IMR-90 (cell line): ENCODE measurements at regions not wholly inside any gene's neighbourhood (a gene's known extent, or its start where the extent isn't known, plus 50 kb on each side); places are given as distances from the start of the nearest gene placed in this dataset.

ENCODE experiments used
- ATAC-seq: fragments of 200-7000 bp; cut with Tn5 transposase; 2 replicates; pipeline ENCODE4 v1.9.1; 2020; ENCODE audit warnings: low read depth, mild to moderate bottlenecking, moderate library complexity
- BruUV-seq: library from RNA; stranded (reverse); fragments of 400-500 nt; replicated peaks from 2 replicates; lab custom pipeline; 2021; lab: Mats Ljungman, UMichigan
- CTCF ChIA-PET: fragments of 300-600 bp; formaldehyde crosslinking; extraction: SDS; loops from one replicate; lab custom pipeline; 2021; ENCODE audit warnings: antibody characterized with exemption; lab: Yijun Ruan, JAX
- POLR2A ChIA-PET: fragments of 300-600 bp; sonication (Branson Sonifier 250); formaldehyde crosslinking; loops from one replicate; lab custom pipeline; 2022; ENCODE audit warnings: antibody characterized with exemption; ENCODE audit not compliant: unreplicated experiment; lab: Charles Lee
- DNase-seq: peaks from one replicate; pipeline ENCODE4 v3.0.0; 2013
- H2AFZ ChIP-seq: replicated peaks from 2 replicates; pipeline ENCODE3; 2013; ENCODE audit warnings: low read length, mild to moderate bottlenecking; ENCODE audit not compliant: poor library complexity
- H2AK5ac ChIP-seq: 2 replicates; pipeline ENCODE4 v1.6.1; 2013; ENCODE audit warnings: low read depth, low read length, inconsistent platforms
- H2AK9ac ChIP-seq: replicated peaks from 2 replicates; pipeline ENCODE3; 2013; ENCODE audit warnings: mild to moderate bottlenecking, low read depth, low read length, moderate library complexity; ENCODE audit not compliant: poor library complexity
- H2BK120ac ChIP-seq: 2 replicates; pipeline ENCODE4 v1.6.1; 2013; ENCODE audit warnings: low read depth, low read length, inconsistent platforms
- H2BK15ac ChIP-seq: 3 replicates; pipeline ENCODE4 v1.6.1; 2013; ENCODE audit warnings: low read depth, low read length, inconsistent platforms
- H2BK20ac ChIP-seq: 2 replicates; pipeline ENCODE4 v1.6.1; 2013; ENCODE audit warnings: low read depth, mild to moderate bottlenecking, inconsistent platforms, low read length, moderate library complexity
- H2BK5ac ChIP-seq: 2 replicates; pipeline ENCODE4 v1.6.1; 2013; ENCODE audit warnings: mild to moderate bottlenecking, low read depth, low read length, inconsistent platforms; ENCODE audit not compliant: poor library complexity, severe bottlenecking
- H3K14ac ChIP-seq: replicated peaks from 2 replicates; pipeline ENCODE4 v1.6.1; 2013; ENCODE audit warnings: low read depth, low read length, inconsistent platforms
- H3K18ac ChIP-seq: 2 replicates; pipeline ENCODE4 v1.6.1; 2013; ENCODE audit warnings: low read depth, low read length, control low read depth
- H3K23ac ChIP-seq: 2 replicates; pipeline ENCODE4 v1.6.1; 2013; ENCODE audit warnings: low read depth, low read length, inconsistent platforms
- H3K27ac ChIP-seq: 2 replicates; pipeline ENCODE4 v1.5.1; 2013; ENCODE audit warnings: mild to moderate bottlenecking, control low read depth, low read length; ENCODE audit not compliant: insufficient read depth
- H3K27me3 ChIP-seq: 2 replicates; pipeline ENCODE4 v1.6.1; 2013; ENCODE audit warnings: low read length; ENCODE audit not compliant: control insufficient read depth, insufficient read depth
- H3K36me3 ChIP-seq: 2 replicates; pipeline ENCODE4 v1.6.1; 2013; ENCODE audit warnings: low read length, mixed read lengths; ENCODE audit not compliant: control insufficient read depth, insufficient read depth
- H3K4ac ChIP-seq: 2 replicates; pipeline ENCODE4 v1.6.1; 2013; ENCODE audit warnings: low read depth, low read length, inconsistent platforms
- H3K4me1 ChIP-seq: 2 replicates; pipeline ENCODE4 v1.6.1; 2013; ENCODE audit warnings: low read length, mixed read lengths; ENCODE audit not compliant: control insufficient read depth, insufficient read depth
- H3K4me2 ChIP-seq: 2 replicates; pipeline ENCODE4 v1.6.1; 2013; ENCODE audit warnings: low read depth, mild to moderate bottlenecking, control low read depth, low read length, moderate library complexity
- H3K4me3 ChIP-seq: 2 replicates; pipeline ENCODE4 v1.5.1; 2013; ENCODE audit warnings: low read depth, mild to moderate bottlenecking, control low read depth, low read length, moderate library complexity; ENCODE audit not compliant: insufficient read depth
- H3K56ac ChIP-seq: 2 replicates; pipeline ENCODE4 v1.6.1; 2013; ENCODE audit warnings: low read length, inconsistent platforms; ENCODE audit not compliant: insufficient read depth; ENCODE audit errors: extremely low read depth
- H3K79me1 ChIP-seq, 2 experiments: 2 replicates each; pipeline ENCODE4 v1.6.1; 2013; ENCODE audit warnings: low read length in 2 of 2, inconsistent platforms in 1 of 2, low read depth in 1 of 2
- H3K9ac ChIP-seq: 2 replicates; pipeline ENCODE4 v1.6.1; 2013; ENCODE audit warnings: low read depth, low read length, control low read depth
- H3K9me1 ChIP-seq: 2 replicates; pipeline ENCODE4 v1.6.1; 2013; ENCODE audit warnings: low read length, inconsistent platforms; ENCODE audit not compliant: insufficient read depth
- H3K9me3 ChIP-seq: 2 replicates; pipeline ENCODE4 v1.6.1; 2013; ENCODE audit warnings: low read length; ENCODE audit not compliant: control insufficient read depth, insufficient read depth
- H4K20me1 ChIP-seq: 2 replicates; pipeline ENCODE4 v1.6.1; 2013; ENCODE audit warnings: low read length, inconsistent platforms; ENCODE audit not compliant: insufficient read depth
- H4K5ac ChIP-seq: 2 replicates; pipeline ENCODE4 v1.6.1; 2013; ENCODE audit warnings: mild to moderate bottlenecking, low read depth, low read length, control low read depth
- H4K8ac ChIP-seq, 2 experiments: 2 replicates each; pipeline ENCODE4 v1.6.1; 2013; ENCODE audit warnings: low read depth in 2 of 2, low read length in 2 of 2, control low read depth in 1 of 2, inconsistent platforms in 1 of 2
- H4K91ac ChIP-seq: 2 replicates; pipeline ENCODE4 v1.6.1; 2013; ENCODE audit warnings: low read depth, low read length, inconsistent platforms; ENCODE audit not compliant: insufficient read depth
- BHLHE40 ChIP-seq: fragments of 150-350 bp; IDR thresholded peaks from 2 replicates; pipeline ENCODE4 v1.6.1; 2016; ENCODE audit warnings: mild to moderate bottlenecking, low read depth, low read length
- CEBPB ChIP-seq: IDR thresholded peaks from 2 replicates; pipeline ENCODE4 v1.6.1; 2012; ENCODE audit warnings: low read depth, low read length, improper control_type of control experiment
- CHD1 ChIP-seq: IDR thresholded peaks from 2 replicates; pipeline ENCODE4 v1.6.1; 2012; ENCODE audit warnings: low read depth, low read length, improper control_type of control experiment
- FOS ChIP-seq: fragments of 150-350 bp; IDR thresholded peaks from 2 replicates; pipeline ENCODE4 v1.6.1; 2016; ENCODE audit warnings: low read depth, low read length
- MAFK ChIP-seq: IDR thresholded peaks from 2 replicates; pipeline ENCODE4 v1.6.1; 2012; ENCODE audit warnings: low read depth, low read length, improper control_type of control experiment
- MAZ ChIP-seq: IDR thresholded peaks from 2 replicates; pipeline ENCODE4 v1.6.1; 2012; ENCODE audit warnings: low read depth, mild to moderate bottlenecking, low read length, improper control_type of control experiment, moderate library complexity, borderline replicate concordance
- MXI1 ChIP-seq: IDR thresholded peaks from 2 replicates; pipeline ENCODE4 v1.6.1; 2012; ENCODE audit warnings: low read depth, mild to moderate bottlenecking, low read length, moderate library complexity, borderline replicate concordance
- NFE2L2 ChIP-seq: fragments of 150-350 bp; IDR thresholded peaks from 2 replicates; pipeline ENCODE4 v1.6.1; 2016; ENCODE audit warnings: low read depth, mild to moderate bottlenecking, low read length
- POLR2A ChIP-seq: IDR thresholded peaks from 2 replicates; pipeline ENCODE4 v1.6.1; 2012; ENCODE audit warnings: mild to moderate bottlenecking, low read depth, low read length
- RAD21 ChIP-seq: IDR thresholded peaks from 2 replicates; pipeline ENCODE4 v1.6.1; 2012; ENCODE audit warnings: low read length, improper control_type of control experiment
- RCOR1 ChIP-seq: IDR thresholded peaks from 2 replicates; pipeline ENCODE4 v1.6.1; 2012; ENCODE audit warnings: mild to moderate bottlenecking, low read length, improper control_type of control experiment; ENCODE audit not compliant: insufficient replicate concordance
- RFX5 ChIP-seq: IDR thresholded peaks from 2 replicates; pipeline ENCODE4 v1.8.0; 2012; ENCODE audit warnings: low read depth, mild to moderate bottlenecking, low read length, moderate library complexity
- SMC3 ChIP-seq: fragments of 150-350 bp; IDR thresholded peaks from 2 replicates; pipeline ENCODE4 v1.6.1; 2016; ENCODE audit warnings: low read depth, mild to moderate bottlenecking, antibody characterized with exemption, low read length, moderate library complexity
- USF2 ChIP-seq: fragments of 150-350 bp; IDR thresholded peaks from 2 replicates; pipeline ENCODE4 v1.6.1; 2017; ENCODE audit warnings: mild to moderate bottlenecking, antibody characterized with exemption, low read length, low read depth
- WGBS, 2 experiments: methylation state at CpG; one replicate each; pipeline versions ENCODE4 v1.1.5 to v1.1.7; 2013; ENCODE audit warnings: missing lambda C conversion rate in 2 of 2; ENCODE audit not compliant: insufficient read length in 1 of 2; ENCODE audit errors: extremely low coverage in 2 of 2; 5-methylcytosine and 5-hydroxymethylcytosine counted together
- dilution Hi-C: fragments of 300-500 bp; cut with HindIII; formaldehyde crosslinking; loops from one replicate; pipeline ENCODE4 v1.14.3; 2018; ENCODE audit warnings: low sequenced_read_pairs; ENCODE audit not compliant: unreplicated experiment
- in situ Hi-C: fragments of 300-500 bp; cut with MboI; formaldehyde crosslinking; loops from 3 replicates; pipeline ENCODE4 v1.14.3; 2019; ENCODE audit warnings: low sequenced_read_pairs, inconsistent platforms, mixed read lengths
- intact Hi-C: fragments of 100-400 bp; cut with micrococcal nuclease; formaldehyde crosslinking; loops from 2 replicates; pipeline ENCODE4 v1.10.0; 2022
- TF ChIP-seq, protein P1 (sequence below): fragments of 150-350 bp; IDR thresholded peaks from 2 replicates; pipeline ENCODE4 v1.6.1; 2016; ENCODE audit warnings: low read depth, mild to moderate bottlenecking, low read length, moderate library complexity, borderline replicate concordance
- TF ChIP-seq, protein P2 (sequence below): conservative IDR thresholded peaks from 2 replicates; pipeline ENCODE4 v1.5.1; 2012; ENCODE audit warnings: mild to moderate bottlenecking, low read depth, low read length, improper control_type of control experiment

- H2AK9ac ChIP-seq, result no peak overlapping the region
- H3K14ac ChIP-seq, result no peak overlapping the region
- no peak overlapping the region for H4K5ac ChIP-seq
- H3K56ac ChIP-seq, result no peak overlapping the region
- H2BK5ac ChIP-seq, result no peak overlapping the region
- H3K4ac ChIP-seq, result no peak overlapping the region
- no peak overlapping the region for H3K27ac ChIP-seq
- H3K4me3 ChIP-seq, result no peak overlapping the region
- intact Hi-C loops (no loop called here), dilution Hi-C loops (no loop called here), in situ Hi-C loops (no loop called here)
- ChIA-PET CTCF (no interaction called here), POLR2A (no interaction called here)
- H3K9ac ChIP-seq, result no peak overlapping the region
- BruUV-seq, result no TSS peak
- no peaks in the 10 kb centered on the region for H3K36me3 ChIP-seq
- H3K4me1 ChIP-seq, result no peaks in the 10 kb centered on the region
- no peaks in the 10 kb centered on the region for H3K9me3 ChIP-seq
- no peak overlapping the region for H2BK20ac ChIP-seq
- no peak overlapping the region for H3K18ac ChIP-seq
- H2AK5ac ChIP-seq, result no peak overlapping the region
- H3K23ac ChIP-seq, result no peak overlapping the region
- no peaks in the 10 kb centered on the region for H4K20me1 ChIP-seq
- H4K91ac ChIP-seq, result no peak overlapping the region
- DNase-seq, result no peak
- TF ChIP-seq RAD21 (no peak), NFE2L2 (no peak), MAFK (no peak), CEBPB (no peak), SMC3 (no peak), USF2 (no peak), BHLHE40 (no peak), RFX5 (no peak), RCOR1 (no peak), CHD1 (no peak), POLR2A (no peak), FOS (no peak), MXI1 (no peak), MAZ (no peak)
- TF ChIP-seq, protein P1, sequence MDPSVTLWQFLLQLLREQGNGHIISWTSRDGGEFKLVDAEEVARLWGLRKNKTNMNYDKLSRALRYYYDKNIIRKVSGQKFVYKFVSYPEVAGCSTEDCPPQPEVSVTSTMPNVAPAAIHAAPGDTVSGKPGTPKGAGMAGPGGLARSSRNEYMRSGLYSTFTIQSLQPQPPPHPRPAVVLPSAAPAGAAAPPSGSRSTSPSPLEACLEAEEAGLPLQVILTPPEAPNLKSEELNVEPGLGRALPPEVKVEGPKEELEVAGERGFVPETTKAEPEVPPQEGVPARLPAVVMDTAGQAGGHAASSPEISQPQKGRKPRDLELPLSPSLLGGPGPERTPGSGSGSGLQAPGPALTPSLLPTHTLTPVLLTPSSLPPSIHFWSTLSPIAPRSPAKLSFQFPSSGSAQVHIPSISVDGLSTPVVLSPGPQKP, result no peak
- TF ChIP-seq, protein P2, sequence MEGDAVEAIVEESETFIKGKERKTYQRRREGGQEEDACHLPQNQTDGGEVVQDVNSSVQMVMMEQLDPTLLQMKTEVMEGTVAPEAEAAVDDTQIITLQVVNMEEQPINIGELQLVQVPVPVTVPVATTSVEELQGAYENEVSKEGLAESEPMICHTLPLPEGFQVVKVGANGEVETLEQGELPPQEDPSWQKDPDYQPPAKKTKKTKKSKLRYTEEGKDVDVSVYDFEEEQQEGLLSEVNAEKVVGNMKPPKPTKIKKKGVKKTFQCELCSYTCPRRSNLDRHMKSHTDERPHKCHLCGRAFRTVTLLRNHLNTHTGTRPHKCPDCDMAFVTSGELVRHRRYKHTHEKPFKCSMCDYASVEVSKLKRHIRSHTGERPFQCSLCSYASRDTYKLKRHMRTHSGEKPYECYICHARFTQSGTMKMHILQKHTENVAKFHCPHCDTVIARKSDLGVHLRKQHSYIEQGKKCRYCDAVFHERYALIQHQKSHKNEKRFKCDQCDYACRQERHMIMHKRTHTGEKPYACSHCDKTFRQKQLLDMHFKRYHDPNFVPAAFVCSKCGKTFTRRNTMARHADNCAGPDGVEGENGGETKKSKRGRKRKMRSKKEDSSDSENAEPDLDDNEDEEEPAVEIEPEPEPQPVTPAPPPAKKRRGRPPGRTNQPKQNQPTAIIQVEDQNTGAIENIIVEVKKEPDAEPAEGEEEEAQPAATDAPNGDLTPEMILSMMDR, result no peak
- H3K4me2 ChIP-seq, result no peak overlapping the region
- H3K27me3 ChIP-seq, result no peaks in the 10 kb centered on the region
- H2BK120ac ChIP-seq, result no peak overlapping the region
- no peak for ATAC-seq
- H2AFZ ChIP-seq, result no peak overlapping the region
- peaks cover 3% of the 10 kb centered on the region for H3K9me1 ChIP-seq
- WGBS, 2 experiments, result no CpG with 5 or more reads among the region's 2 CpGs
- no peaks in the 10 kb centered on the region for H3K79me1 ChIP-seq
- no peak overlapping the region for H4K8ac ChIP-seq
- no peak overlapping the region for H2BK15ac ChIP-seq
These were observed 261.4 kb upstream of the TBX3 start for GRCh38 chr12:114945351-114945750.
